ENCODE measurements at regions not wholly inside any gene's neighbourhood (a gene's known extent, or its start where the extent isn't known, plus 50 kb on each side); places are given as distances from the start of the nearest gene placed in this dataset.

DNA sequence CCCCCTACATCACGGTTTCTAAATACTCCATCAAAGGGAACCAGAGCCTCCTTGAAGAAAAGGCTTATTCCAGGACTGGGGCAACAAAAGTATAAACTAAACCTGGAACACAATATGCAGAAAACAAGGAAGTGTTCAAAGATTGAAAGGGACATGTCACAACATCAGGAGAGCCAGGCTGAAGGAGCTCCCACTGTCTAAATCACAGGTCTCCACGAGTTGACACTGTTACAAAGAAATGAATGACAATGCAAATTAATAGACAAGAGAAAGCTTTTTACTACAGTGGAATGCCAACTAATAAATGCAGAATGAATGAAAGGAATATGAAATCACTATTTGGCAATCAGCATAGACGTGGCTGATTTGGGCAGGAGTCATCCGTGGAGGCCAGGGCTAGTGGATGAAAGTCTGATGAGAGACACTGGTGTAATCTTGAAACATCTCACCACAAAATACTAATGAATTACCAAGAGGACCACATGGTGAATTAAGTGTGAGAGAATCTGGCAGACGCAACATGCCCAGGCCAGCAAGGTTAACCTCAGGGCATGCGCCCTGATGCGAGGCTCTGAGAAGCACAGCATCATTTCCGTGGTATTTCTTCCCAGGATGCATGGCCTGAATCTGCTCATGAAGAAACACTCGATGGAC, 123.8 kb upstream of the TJP1 start:
- Histone ChIP-seq H3K36me3 (no peaks in the 10 kb centered on the region), H3K9me3 (ENCODE audit: low read depth) (no peaks in the 10 kb centered on the region), H3K27me3 (no peaks in the 10 kb centered on the region), H3K4me3 (no peak overlapping the region), H3K4me1 (ENCODE audit: low read depth) (no peaks in the 10 kb centered on the region), H3K27ac (no peak overlapping the region)
- DNase-seq (ENCODE audit: low read depth in 1 of 2, low spot score in 1 of 2) = no peak
- TF ChIP-seq, protein P1, sequence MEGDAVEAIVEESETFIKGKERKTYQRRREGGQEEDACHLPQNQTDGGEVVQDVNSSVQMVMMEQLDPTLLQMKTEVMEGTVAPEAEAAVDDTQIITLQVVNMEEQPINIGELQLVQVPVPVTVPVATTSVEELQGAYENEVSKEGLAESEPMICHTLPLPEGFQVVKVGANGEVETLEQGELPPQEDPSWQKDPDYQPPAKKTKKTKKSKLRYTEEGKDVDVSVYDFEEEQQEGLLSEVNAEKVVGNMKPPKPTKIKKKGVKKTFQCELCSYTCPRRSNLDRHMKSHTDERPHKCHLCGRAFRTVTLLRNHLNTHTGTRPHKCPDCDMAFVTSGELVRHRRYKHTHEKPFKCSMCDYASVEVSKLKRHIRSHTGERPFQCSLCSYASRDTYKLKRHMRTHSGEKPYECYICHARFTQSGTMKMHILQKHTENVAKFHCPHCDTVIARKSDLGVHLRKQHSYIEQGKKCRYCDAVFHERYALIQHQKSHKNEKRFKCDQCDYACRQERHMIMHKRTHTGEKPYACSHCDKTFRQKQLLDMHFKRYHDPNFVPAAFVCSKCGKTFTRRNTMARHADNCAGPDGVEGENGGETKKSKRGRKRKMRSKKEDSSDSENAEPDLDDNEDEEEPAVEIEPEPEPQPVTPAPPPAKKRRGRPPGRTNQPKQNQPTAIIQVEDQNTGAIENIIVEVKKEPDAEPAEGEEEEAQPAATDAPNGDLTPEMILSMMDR (IDR thresholded peaks at IDR 0.05; ENCODE audit: low read depth, low read length) = no peak

DNA sequence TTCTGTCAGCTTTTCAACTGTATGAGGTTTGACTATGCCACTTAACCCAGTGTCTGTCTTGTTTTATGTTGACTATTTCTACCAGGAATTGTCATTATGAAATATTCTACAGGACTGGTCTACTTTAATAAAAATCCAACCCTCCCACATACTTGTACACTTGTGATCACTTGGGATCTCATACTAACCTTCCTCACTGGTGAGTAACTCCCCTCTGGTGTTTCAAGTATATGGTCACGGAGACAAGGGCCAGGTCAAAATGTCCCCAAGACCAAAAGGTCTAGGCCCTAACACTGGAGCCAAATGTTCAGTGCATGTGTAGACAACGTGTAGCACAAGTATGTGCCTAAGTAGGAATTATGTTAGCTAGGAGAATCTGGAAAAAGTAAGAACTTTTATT, 122.7 kb upstream of the TJP1 start:
- Histone ChIP-seq H3K4me1 (ENCODE audit: low read depth) (no peaks in the 10 kb centered on the region), H3K9me3 (ENCODE audit: low read depth) (no peaks in the 10 kb centered on the region), H3K27ac (no peak overlapping the region), H3K27me3 (no peaks in the 10 kb centered on the region), H3K36me3 (no peaks in the 10 kb centered on the region), H3K4me3 (no peak overlapping the region)
- TF ChIP-seq, protein P1 (IDR thresholded peaks at IDR 0.05; ENCODE audit: low read depth, low read length) = no peak
- no peak for DNase-seq (ENCODE audit: low read depth in 1 of 2, low spot score in 1 of 2)

- H3K9me3 ChIP-seq (ENCODE audit: low read depth) = no peaks in the 10 kb centered on the region
- TF ChIP-seq, protein P1 (IDR thresholded peaks at IDR 0.05; ENCODE audit: low read depth, low read length) = no peak
- DNase-seq (ENCODE audit: low read depth in 1 of 2, low spot score in 1 of 2) = no peak
- H3K36me3 ChIP-seq = no peaks in the 10 kb centered on the region
- H3K27me3 ChIP-seq = no peaks in the 10 kb centered on the region
- peaks cover 2% of the 10 kb centered on the region for H3K4me1 ChIP-seq (ENCODE audit: low read depth)
- no peak overlapping the region for H3K27ac ChIP-seq
- H3K4me3 ChIP-seq = no peak overlapping the region
These were observed 120.3 kb upstream of the TJP1 start for GRCh38 chr15:29942548-29942947.

GRCh38 chr15:29942143-29942542, 119.9 kb upstream of the TJP1 start:
- H3K9me3 ChIP-seq (ENCODE audit: low read depth) = no peaks in the 10 kb centered on the region
- peak in 1 of 2 donors; percentile 31 for DNase-seq (ENCODE audit: low read depth in 1 of 2, low spot score in 1 of 2)
- H3K36me3 ChIP-seq = no peaks in the 10 kb centered on the region
- H3K4me3 ChIP-seq = no peak overlapping the region
- no peaks in the 10 kb centered on the region for H3K27me3 ChIP-seq
- no peak overlapping the region for H3K27ac ChIP-seq
- peaks cover 5% of the 10 kb centered on the region for H3K4me1 ChIP-seq (ENCODE audit: low read depth)
- TF ChIP-seq, protein P1 (IDR thresholded peaks at IDR 0.05; ENCODE audit: low read depth, low read length) = peak; percentile 24

DNA sequence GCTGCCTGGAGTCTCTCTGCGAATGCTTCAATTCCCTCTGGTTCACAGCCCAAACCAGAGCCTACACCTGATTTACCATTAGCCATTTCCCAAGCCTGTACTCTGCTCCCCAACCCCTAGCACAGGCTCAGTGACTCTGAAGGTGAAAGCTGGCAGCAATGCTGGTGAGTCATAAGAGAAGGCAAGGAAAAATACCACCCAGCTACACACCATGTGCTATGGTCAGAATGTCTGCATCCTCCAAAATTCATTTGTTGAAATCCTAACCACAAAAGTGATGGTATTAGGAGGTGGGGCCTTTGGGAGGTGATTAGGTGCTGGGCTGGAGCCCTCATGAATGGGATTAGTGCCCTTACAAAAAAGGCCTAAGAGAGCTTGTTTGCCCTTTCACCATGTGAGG, 117.1 kb upstream of the TJP1 start:
- Histone ChIP-seq H3K4me3 (no peak overlapping the region), H3K36me3 (no peaks in the 10 kb centered on the region), H3K27me3 (no peaks in the 10 kb centered on the region), H3K9me3 (ENCODE audit: low read depth) (no peaks in the 10 kb centered on the region), H3K27ac (no peak overlapping the region), H3K4me1 (ENCODE audit: low read depth) (peaks cover 5% of the 10 kb centered on the region)
- TF ChIP-seq, protein P1 (IDR thresholded peaks at IDR 0.05; ENCODE audit: low read depth, low read length) = no peak
- no peak for DNase-seq (ENCODE audit: low read depth in 1 of 2, low spot score in 1 of 2)

Data from cardiac muscle cell (in vitro differentiated cells and primary cell).